ENCODE measurements at regions not wholly inside any gene's neighbourhood (a gene's known extent, or its start where the extent isn't known, plus 50 kb on each side); places are given as distances from the start of the nearest gene placed in this dataset.
A peak's percentile ranks its signal among the peaks of the same experiment; 100 is the strongest.
"Not testable (repeated sequence)": the region's sequence is repeated elsewhere in the genome, so short reads cannot be mapped to it uniquely, and the experiment has no call there.

DNA sequence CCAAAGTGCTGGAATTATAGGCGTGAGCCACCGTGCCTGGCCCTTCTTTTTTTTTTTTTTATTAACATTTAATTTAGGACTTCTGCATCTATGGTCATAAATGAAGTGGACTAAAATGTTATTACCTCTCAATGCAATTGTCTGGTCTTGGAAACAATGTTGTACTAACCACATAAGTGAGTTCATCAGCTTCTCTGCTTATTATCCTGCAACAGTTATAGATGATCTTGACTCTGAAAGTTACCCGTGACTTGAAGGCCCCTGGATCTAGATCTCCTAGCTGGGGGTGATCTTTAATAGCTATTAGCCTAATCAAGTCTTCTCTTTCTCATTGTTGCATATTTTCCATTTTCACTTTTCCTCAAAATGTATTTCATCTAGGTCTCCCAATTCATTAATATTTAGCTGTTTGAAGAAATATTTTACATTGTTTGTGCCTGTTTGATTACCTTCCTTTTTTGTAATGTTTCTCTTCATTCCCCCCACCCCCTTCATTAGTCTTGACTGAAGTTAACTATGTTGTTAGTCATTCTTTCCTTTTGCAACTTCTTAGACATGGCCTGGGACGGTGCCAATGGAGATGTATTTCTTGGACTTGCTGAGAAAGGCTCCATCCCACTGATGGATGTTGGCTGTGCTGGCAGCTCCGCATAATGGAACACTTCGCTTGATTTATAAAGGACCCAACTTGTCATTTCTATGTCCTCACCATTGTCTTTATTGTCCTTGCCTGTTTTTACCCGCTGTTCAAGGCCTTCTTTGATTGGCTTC lies 141.6 kb upstream of the RIOK3 start:
- DNase-seq (ENCODE audit: extremely low read depth, low read depth, low spot score) = peak; percentile 86

DNA sequence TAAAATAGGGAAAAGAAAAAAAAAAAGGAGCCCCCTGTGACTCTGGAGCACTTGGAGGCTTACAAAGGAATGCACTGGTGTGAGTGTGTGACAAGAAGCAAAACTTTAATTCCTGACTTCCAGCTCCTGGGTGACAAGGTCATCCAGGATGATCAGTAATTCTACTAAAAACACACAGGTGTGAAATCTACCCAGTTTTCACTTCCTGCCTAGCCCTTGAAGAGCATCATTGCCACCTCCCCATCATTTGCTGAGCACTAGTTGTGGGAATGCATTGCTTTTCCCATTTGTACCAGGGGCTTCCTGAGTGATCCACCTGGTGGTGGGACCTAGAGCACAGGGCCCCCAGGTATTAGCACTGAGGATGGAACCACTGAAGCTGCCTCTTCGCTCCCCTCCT lies 139.7 kb upstream of the RIOK3 start:
- no peak for DNase-seq (ENCODE audit: extremely low read depth, low read depth, low spot score)

DNA sequence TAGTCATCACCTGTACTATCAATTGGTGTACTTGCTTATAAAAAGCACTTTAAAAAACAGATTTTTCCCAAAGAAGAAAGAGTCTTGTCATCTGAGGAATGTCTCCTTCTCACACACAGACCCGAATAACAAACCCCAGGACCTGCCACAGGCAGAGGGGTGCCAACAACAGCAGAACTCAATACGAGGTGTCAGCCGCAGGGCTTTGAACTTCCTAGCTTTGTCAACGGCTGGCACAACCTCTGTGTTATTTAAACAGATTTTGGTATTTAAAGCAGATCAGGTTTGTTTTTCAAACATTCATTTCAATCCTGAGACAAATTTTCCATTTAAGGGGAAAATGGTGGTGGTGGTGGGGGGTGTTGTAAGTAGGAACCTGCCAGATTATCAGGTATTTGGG lies 138.4 kb upstream of the RIOK3 start:
- no peak for DNase-seq (ENCODE audit: extremely low read depth, low read depth, low spot score)

DNA sequence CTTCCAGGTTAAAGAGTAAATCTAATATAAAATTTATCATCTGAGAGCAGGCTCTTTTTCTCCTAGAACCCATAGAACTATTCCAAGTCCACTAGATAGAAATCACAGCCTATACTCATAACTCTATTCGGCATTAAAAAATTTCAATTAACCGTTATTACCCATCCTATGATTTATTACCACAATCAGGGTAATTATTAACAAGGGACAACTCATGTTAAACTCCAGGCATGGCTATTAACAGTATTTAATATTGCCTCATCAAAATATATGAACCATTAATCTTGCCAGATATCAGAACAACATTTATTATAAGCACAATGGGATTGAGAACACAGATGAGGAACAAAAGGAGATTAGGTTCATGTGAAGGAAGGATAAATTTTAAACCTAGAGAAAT lies 136.8 kb upstream of the RIOK3 start:
- no peak for DNase-seq (ENCODE audit: extremely low read depth, low read depth, low spot score)

DNA sequence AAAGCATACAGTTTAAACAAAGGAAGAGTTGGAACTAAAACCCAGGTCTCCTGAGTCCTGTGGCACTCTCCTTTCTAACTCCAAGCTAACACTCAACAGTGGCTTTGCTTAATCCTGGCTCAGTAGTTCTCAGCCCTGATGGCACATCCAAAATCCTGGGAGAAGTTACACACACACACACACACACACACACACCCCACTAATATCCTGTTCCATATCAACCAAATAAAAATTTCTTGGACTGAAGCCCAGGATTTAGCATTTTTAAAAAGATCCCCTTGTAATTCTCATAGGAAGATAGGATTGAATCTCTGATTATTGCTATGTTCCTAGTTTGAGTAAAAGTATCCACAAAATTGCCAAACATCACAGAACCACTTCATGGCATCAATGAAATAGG lies 136.1 kb upstream of the RIOK3 start:
- no peak for DNase-seq (ENCODE audit: extremely low read depth, low read depth, low spot score)

DNA sequence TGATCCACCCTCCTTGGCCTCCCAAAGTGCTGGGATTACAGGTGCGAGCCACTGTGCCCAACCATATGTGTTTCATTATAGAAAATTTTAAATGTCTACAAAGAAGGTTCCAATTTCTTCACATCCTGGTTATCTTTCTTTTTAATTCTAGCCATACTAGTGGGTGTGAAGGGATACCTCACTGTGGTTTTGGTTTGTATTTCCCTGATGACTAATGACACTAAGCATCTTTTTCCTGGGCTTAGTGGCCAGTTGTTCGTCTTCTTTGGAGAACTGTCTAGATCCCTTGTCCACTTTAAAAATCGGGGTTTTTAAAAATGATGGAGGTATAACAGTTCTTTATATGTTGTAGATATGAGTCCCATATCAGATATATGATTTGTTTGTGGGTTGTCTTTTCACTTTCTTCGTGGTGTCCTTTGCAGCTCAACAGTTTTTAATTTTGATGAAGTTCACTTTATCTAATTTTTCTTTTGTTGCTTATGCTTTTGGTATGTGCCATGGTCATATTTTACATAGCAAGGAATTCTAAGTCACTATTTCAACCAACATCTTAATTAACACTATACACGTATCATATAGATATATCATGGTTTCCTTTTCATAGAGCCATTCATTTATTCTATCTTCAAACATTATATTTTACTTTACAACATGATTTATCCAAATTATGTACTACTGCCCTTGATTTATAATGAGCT lies 135.0 kb upstream of the RIOK3 start:
- DNase-seq (ENCODE audit: extremely low read depth, low read depth, low spot score) = no peak

DNA sequence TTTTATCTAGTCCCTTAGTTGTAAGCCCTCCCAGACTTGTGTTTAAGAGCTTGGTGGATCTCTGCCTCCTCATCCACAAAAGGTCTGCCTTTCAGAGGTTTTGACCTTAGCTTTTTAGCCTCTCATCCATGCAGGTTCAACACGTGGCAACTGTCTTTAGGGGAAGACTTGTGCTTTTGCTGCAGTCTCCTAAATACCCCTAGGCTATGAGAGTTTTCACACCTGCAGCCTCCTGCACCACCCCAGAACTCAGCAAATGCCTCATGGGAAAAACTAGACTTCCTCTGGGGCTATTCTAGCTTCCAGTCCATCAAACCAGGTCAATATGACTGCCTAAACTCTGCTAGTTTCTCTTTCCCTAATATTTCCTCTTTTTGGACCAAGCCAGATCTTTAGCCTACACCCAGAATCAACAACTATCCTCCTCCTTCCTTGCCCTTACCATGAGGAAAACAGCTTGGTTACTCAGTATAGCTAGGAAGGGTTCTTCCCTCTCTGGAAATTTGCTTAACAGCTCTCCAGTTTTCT lies 132.3 kb upstream of the RIOK3 start:
- no peak for DNase-seq (ENCODE audit: extremely low read depth, low read depth, low spot score)

DNA sequence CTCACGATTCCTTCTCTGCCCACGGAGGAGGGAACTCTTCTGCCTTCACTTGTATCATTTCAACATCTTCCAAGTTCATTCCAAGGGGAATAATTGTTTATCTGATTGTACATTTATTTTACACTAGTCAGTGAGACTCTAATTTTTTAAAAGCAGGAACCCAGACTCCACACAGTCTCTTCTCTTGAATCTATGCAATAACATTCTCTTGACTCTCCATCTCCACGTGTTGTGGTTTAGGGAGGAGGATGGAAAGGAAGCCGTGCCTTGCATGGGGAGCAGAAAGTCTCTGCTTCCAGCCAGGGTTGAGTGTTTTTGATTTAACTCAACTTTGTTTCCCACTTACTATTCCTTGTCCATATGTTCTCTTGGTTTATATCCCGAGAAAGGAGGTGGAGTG lies 131.1 kb upstream of the RIOK3 start:
- no peak for DNase-seq (ENCODE audit: extremely low read depth, low read depth, low spot score)

DNA sequence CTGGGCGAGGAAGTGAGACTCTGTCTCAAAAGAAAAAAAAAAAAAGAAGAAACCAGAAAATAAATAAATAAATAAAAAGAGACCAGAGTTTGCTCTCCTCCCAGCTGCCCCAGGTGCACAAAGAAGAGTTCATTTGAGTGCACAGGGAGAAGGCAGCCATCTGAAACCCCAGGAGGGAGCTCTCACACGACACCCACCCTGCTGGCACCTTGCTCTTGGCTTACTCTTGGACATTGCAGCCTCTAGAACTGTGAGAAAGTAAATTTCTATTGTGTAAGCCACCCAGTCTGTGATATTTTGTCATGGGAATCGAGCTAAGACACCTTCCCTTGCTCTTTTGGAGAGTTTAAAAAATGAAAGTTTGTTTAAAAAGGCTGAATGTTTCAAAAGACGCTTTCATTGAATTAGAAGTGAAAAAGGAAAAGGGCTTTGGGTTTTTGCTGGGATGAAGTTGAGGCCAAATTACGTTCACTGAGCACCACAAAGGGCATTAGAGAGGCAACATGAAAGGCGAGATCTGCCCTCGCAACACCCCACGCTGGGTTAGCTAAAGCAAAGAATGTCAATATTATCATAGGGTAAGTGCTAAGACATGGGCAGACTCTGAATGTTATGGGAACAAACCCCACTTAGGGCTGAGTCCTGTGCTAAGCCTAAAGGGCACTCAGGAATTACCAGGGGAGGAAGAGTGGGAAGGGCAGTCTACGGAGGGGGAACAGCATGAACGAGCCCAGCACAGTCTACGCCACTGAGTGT lies 128.9 kb upstream of the RIOK3 start:
- DNase-seq (ENCODE audit: extremely low read depth, low read depth, low spot score) = no peak

DNA sequence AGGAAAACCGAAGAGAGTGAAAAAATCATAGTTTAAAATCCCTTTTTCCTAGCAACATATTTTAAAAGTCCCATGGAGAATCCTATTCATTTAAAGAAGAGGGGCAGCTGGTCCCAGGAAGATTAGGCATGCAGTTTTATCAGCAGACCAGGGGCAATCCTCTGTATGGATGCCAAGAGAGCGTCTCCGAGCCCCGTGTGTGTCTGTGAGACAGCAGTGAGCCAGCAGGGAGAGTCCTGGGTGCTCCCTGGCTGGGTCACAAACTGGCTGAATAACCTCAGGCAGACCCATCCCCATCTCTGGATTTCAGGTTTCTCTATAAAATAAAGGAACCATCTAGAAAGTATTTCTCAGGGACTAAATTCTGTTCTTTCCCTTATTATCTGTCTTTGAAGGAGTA lies 128.2 kb upstream of the RIOK3 start:
- DNase-seq (ENCODE audit: extremely low read depth, low read depth, low spot score) = no peak

DNA sequence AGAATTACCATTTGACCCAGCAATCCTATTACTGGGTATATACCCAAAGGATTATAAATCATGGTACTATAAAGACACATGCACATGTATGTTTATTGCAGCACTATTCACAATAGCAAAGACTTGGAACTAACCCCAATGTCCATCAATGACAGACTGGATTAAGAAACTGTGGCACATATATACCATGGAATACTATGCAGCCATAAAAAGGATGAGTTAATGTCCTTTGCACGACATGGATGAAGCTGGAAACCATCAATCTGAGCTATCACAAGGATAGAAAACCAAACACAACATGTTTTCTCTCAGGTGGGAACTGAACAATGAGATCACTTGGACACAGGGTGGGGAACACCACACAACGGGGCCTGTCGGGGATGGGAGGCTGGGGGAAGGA lies 123.4 kb upstream of the RIOK3 start:
- DNase-seq (ENCODE audit: extremely low read depth, low read depth, low spot score) = not testable (repeated sequence)

DNA sequence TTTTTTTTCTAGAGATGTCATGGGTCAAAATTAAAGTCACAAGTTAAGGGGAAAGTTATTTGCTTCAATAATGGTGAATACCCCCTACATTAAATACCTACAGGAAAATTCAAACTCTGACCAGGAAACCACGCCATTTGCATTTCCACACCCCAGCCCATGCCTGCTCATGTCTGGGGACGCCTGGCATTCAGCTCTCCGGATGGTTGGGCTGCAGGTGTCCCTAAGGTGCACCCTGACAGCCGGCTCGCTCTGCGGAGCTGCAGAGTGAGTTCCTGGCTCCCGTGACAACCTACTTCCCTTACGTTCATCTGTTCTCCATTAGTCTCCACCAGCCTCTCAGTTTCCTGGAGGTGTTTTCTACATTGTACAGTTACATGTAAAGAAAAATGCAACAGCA lies 122.7 kb upstream of the RIOK3 start:
- no peak for DNase-seq (ENCODE audit: extremely low read depth, low read depth, low spot score)

DNA sequence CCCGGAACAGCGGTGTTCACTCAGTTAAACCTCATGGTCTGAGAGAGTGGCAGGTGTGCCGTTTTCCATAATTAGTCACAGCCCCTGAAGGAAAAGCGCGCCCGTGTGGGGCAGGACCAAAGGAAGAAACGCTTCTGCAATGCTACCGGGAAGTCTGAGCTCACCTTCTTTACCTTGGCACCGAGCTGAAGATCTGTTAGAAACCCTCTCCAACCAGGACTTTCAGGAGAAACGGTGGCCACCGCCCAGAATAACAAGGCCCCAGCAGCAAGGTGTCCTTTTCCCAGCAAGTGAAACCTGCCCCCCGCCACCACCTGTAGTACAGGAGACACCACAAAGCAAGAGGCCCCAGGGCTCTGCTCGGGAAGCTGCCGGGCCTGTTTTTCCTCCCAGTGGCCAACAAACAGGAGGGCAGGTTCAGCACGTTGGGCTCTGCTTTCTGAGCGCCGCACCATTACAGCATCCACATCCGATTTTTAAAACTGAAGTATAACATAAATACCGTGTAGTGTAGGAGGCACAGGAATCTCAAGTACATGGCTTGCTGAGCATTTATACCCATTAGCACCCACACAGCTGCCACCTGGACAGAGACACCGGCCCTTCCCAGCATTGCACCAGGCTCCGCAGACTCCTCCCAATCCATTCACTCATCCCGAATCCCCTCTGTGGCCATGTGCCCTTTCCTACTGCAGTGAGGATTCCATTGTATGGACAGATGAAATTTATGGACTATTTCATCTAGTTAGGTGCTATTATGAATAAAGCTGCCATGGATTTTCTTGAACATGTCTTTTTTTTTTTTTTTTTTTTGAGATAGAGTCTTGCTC lies 121.8 kb upstream of the RIOK3 start:
- DNase-seq (ENCODE audit: extremely low read depth, low read depth, low spot score) = no peak

DNA sequence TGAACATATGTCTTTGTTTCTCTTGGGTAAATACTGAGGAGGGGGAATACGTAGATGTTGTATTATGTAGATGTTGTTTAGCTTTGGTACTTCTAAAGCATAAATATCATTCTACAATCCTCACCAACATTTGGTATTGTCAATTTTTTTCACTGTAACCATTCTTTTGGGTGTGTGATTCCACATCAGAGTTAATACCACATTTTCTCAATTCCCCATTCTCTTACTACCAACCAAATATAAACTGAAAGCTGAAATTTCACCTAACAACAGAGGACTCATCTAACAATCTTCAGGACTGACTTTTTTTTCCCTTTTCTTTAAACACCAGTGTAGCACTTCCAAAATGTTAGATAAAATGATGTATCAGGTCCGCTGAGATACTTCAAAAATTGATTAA lies 120.7 kb upstream of the RIOK3 start:
- no peak for DNase-seq (ENCODE audit: extremely low read depth, low read depth, low spot score)

DNA sequence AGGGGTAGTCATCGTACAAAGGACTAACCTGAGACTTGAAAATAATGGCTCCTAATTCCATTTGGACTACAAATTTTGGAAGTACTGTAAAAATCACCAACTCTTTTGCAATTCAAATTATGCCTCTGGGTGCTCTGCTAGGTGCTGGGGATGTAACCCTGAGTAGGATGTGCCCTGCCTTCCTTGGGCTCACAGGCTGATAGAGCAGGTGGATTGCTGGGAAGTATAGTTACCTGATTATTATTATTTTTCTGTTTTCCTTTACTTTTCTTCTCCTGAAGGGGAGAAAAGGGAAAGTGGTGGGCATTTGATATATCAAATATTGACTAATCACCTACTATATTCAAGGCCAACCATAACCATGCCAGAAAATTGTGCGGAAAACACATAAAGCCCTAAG lies 119.3 kb upstream of the RIOK3 start:
- DNase-seq (ENCODE audit: extremely low read depth, low read depth, low spot score) = no peak

DNA sequence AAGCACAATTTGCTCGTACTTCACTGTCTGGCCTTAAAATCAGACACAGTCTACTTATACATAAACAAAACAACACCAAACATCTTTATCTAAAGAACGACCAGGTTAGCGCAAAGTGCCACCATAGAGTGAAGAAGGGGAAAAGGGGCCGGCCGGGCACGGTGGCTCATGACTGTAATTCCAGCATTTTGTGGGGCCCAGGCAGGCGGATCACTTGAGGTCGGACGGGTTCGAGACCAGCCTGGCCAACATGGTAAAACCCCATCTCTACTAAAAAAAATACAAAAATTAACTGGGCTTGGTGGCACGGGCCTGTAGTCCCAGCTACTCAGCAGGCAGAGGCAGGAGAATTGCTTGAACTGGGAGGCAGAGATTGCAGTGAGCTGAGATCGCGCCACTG lies 118.5 kb upstream of the RIOK3 start:
- DNase-seq (ENCODE audit: extremely low read depth, low read depth, low spot score) = no peak

DNA sequence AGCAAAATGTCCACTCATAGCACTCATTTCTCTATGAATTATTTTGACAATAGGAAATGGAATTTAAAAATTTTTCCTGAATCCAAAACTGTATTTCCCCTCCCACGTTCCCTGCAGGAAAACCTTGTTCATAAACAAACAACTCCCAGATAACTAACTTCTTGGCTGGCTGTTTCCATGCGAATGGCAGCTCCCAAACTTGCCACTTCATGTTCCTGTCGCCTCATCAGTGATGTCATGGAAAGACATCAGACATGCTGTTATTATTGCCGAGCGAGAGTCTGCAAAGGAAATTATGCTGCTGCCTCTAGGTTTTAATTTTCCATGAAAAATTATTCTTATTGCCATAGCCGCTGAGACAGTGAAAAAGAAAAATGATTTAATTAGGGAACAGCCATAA lies 117.0 kb upstream of the RIOK3 start:
- DNase-seq (ENCODE audit: extremely low read depth, low read depth, low spot score) = peak; percentile 81

DNA sequence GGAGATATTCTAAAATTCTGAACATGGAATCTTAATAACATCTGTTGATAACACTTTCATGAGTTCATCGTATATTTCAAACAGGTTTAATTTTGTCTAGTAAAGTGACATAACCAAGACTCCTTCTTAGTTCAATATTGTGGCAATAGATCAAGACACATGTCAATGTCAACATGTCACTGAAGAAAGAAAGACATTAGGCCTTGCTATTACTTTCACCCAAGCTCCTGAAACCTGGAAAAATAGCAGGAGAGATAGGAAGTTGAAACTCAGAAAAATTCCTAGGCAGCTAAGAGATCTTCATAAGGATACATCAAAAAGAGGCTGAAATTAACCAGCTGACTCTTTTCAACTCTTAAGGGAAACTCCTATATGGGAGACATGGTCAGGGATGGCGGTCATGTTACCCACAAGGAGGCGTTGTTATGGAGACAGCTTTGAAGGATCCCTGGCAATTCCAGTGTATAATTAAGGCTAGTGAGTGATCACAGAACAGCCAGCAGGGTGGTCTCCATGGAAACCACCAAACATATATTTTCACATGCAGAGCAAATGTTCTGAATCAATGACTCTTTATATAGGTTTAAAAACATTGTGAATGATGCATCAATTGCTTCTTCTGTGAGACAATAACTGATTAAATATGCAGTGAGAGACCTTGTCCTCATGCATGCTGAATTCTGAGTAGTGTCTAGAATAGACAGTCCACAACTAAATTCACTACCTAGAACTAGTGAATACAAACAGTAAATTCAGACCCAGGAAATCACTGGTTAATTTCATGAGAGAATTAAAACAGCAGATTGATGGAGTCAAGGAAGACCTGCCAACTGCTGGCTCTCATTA lies 115.3 kb upstream of the RIOK3 start:
- DNase-seq (ENCODE audit: extremely low read depth, low read depth, low spot score) = no peak

DNA sequence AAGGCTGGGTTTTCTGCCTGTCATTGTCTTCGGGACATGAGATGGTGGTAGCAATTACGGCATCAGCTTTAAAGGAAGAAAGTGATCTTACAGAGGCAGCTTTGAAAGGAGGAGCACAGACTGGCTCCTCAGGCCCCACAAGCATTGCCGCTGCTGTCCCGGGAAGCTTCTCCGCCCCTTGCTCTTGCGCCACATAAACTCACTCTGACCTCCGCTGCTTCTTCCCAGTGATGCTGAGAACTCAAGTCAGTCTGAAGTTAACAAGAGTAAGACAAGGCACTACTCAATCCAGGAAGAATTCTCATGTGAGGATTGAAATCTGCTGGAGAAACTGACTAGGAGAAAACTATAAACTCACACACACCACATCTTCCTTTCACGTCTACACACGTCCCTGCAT lies 112.4 kb upstream of the RIOK3 start:
- DNase-seq (ENCODE audit: extremely low read depth, low read depth, low spot score) = no peak

DNA sequence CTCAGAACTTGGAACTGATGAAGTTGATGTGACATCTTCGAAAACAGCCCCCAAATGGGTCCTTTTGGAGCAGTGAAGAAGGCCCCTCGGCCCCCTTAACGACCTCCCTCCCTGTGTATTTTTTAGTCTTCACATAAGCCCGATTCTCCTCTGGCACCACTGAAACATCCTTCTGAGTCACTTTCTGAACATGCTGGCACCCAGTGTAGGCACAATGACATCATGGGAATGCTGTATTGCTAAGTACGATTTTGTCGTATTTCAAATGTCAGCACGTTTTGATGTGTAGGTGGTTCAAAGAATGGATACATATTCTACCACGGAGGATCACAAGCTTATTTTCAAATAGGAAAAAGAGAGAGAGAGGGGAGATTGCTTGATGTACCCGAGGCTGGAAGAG lies 111.7 kb upstream of the RIOK3 start:
- no peak for DNase-seq (ENCODE audit: extremely low read depth, low read depth, low spot score)

Measured in glomerular endothelial cell (primary cell).